Panc1 (cell line): ENCODE measurements at regions not wholly inside any gene's neighbourhood (a gene's known extent, or its start where the extent isn't known, plus 50 kb on each side); places are given as distances from the start of the nearest gene placed in this dataset.

Experiments used
- ATAC-seq: fragments of 200-7000 bp; cut with Tn5 transposase; 2 replicates; pipeline ENCODE4 v1.9.1; 2020; ENCODE audit warnings: mild to moderate bottlenecking, moderate library complexity
- BruUV-seq: library from RNA; stranded (reverse); fragments of 400-500 nt; replicated peaks from 2 replicates; lab custom pipeline; 2021; lab: Mats Ljungman, UMichigan
- CTCF ChIA-PET: fragments of 300-600 bp; sonication (Branson Sonifier 250); formaldehyde crosslinking; loops from one replicate; lab custom pipeline; 2022; ENCODE audit warnings: antibody characterized with exemption; lab: Charles Lee
- POLR2A ChIA-PET: fragments of 300-600 bp; sonication (Branson Sonifier 250); formaldehyde crosslinking; loops from one replicate; lab custom pipeline; 2022; ENCODE audit warnings: antibody characterized with exemption; lab: Charles Lee
- DNase-seq: peaks from one replicate; pipeline ENCODE4 v3.0.0-alpha.2; 2010; ENCODE audit warnings: low read depth, low spot score
- H3K27ac ChIP-seq: 2 replicates; pipeline ENCODE4 v1.5.1; 2011; ENCODE audit warnings: mild to moderate bottlenecking, low read length, inconsistent platforms
- H3K27me3 ChIP-seq: fragments of 200-500 bp; sonication (Bioruptor generic); 2 replicates; pipeline ENCODE4 v1.6.0; 2014; ENCODE audit warnings: low read length, inconsistent platforms; ENCODE audit not compliant: control insufficient read depth, insufficient read depth
- H3K36me3 ChIP-seq: fragments of 200-500 bp; sonication (Bioruptor generic); 2 replicates; pipeline ENCODE4 v1.5.1; 2014; ENCODE audit warnings: inconsistent platforms, mild to moderate bottlenecking, low read length, moderate library complexity; ENCODE audit not compliant: control insufficient read depth, insufficient read depth
- H3K4me1 ChIP-seq: 2 replicates; pipeline ENCODE4 v1.5.1; 2011; ENCODE audit warnings: inconsistent platforms, mild to moderate bottlenecking, low read length, moderate library complexity; ENCODE audit not compliant: control insufficient read depth, insufficient read depth
- H3K4me3 ChIP-seq, 2 experiments: 2 replicates each; pipeline ENCODE4 v1.5.1; 2011 to 2012; ENCODE audit warnings: low read depth in 2 of 2, low read length in 2 of 2, mild to moderate bottlenecking in 2 of 2, inconsistent platforms in 1 of 2, moderate library complexity in 1 of 2
- H3K9me3 ChIP-seq: fragments of 200-500 bp; sonication (Bioruptor generic); 2 replicates; pipeline ENCODE4 v1.5.1; 2014; ENCODE audit warnings: low read depth, mild to moderate bottlenecking, inconsistent platforms, low read length, moderate library complexity; ENCODE audit not compliant: control insufficient read depth, insufficient read depth
- POLR2AphosphoS5 ChIP-seq: IDR thresholded peaks from 2 replicates; pipeline ENCODE4 v1.6.1; 2012; ENCODE audit warnings: mild to moderate bottlenecking, low read depth, low read length, moderate library complexity
- SIN3A ChIP-seq: IDR thresholded peaks from 2 replicates; pipeline ENCODE4 v1.6.1; 2012; ENCODE audit warnings: low read depth, mild to moderate bottlenecking, low read length, moderate library complexity, borderline replicate concordance; ENCODE audit not compliant: insufficient read depth
- TCF7L2 ChIP-seq: IDR thresholded peaks from 2 replicates; pipeline ENCODE4 v1.6.1; 2011; ENCODE audit warnings: mild to moderate bottlenecking, low read depth, low read length, inconsistent platforms
- in situ Hi-C: cut with HindIII; loops from 2 replicates; pipeline ENCODE4 v1.10.0; 2016; ENCODE audit warnings: low sequenced_read_pairs, low pct_unique_long_range_greater_than_20kb
- intact Hi-C: fragments of 100-400 bp; cut with micrococcal nuclease; formaldehyde crosslinking; loops from one replicate; pipeline ENCODE4 v1.10.0; 2022; ENCODE audit not compliant: unreplicated experiment
- TF ChIP-seq, protein P1 (sequence below), 2 experiments: IDR thresholded peaks; 2 replicates each; pipeline ENCODE4 v1.6.1; 2011 to 2012; ENCODE audit warnings: low read depth in 2 of 2, control low read depth in 1 of 2, low read length in 1 of 2, mild to moderate bottlenecking in 1 of 2, moderate library complexity in 1 of 2; ENCODE audit not compliant: insufficient read depth in 1 of 2
- TF ChIP-seq, protein P2 (sequence below): fragments of 450-650 bp; IDR thresholded peaks from 2 replicates; pipeline ENCODE4 v1.5.1; 2017; ENCODE audit warnings: mild to moderate bottlenecking

DNA sequence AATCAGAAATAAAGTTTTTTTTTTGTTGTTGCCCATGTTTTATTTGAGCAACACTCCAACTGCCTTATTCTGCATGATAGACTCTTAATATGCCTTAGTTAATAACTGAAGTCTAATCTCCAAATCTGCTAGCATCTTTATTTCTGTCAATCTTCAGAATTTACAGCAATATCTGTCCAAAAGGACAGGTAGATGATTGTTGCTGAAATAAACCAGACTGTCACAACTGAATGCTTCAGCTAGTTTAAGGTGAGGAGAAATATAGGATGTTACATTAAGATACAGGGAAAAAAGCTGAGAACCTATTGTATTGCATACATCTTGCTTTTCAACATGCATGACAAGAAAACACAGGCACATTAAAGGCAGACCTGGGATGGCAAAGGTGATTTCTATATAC lies 204.3 kb downstream of the SLITRK1 start:
- ChIA-PET CTCF (no interaction called here), POLR2A (no interaction called here)
- no peaks in the 10 kb centered on the region for H3K36me3 ChIP-seq
- in situ Hi-C loops (no loop called here), intact Hi-C loops (no loop called here)
- no peak for ATAC-seq
- H3K27me3 ChIP-seq = no peaks in the 10 kb centered on the region
- TF ChIP-seq, protein P1, sequence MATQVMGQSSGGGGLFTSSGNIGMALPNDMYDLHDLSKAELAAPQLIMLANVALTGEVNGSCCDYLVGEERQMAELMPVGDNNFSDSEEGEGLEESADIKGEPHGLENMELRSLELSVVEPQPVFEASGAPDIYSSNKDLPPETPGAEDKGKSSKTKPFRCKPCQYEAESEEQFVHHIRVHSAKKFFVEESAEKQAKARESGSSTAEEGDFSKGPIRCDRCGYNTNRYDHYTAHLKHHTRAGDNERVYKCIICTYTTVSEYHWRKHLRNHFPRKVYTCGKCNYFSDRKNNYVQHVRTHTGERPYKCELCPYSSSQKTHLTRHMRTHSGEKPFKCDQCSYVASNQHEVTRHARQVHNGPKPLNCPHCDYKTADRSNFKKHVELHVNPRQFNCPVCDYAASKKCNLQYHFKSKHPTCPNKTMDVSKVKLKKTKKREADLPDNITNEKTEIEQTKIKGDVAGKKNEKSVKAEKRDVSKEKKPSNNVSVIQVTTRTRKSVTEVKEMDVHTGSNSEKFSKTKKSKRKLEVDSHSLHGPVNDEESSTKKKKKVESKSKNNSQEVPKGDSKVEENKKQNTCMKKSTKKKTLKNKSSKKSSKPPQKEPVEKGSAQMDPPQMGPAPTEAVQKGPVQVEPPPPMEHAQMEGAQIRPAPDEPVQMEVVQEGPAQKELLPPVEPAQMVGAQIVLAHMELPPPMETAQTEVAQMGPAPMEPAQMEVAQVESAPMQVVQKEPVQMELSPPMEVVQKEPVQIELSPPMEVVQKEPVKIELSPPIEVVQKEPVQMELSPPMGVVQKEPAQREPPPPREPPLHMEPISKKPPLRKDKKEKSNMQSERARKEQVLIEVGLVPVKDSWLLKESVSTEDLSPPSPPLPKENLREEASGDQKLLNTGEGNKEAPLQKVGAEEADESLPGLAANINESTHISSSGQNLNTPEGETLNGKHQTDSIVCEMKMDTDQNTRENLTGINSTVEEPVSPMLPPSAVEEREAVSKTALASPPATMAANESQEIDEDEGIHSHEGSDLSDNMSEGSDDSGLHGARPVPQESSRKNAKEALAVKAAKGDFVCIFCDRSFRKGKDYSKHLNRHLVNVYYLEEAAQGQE (IDR thresholded peaks at IDR 0.05; ENCODE audit: insufficient read depth in 1 of 2, low read depth in 2 of 2, low read length in 1 of 2) = no peak
- no peak for TF ChIP-seq TCF7L2
- TF ChIP-seq SIN3A = no peak
- TF ChIP-seq, protein P2, sequence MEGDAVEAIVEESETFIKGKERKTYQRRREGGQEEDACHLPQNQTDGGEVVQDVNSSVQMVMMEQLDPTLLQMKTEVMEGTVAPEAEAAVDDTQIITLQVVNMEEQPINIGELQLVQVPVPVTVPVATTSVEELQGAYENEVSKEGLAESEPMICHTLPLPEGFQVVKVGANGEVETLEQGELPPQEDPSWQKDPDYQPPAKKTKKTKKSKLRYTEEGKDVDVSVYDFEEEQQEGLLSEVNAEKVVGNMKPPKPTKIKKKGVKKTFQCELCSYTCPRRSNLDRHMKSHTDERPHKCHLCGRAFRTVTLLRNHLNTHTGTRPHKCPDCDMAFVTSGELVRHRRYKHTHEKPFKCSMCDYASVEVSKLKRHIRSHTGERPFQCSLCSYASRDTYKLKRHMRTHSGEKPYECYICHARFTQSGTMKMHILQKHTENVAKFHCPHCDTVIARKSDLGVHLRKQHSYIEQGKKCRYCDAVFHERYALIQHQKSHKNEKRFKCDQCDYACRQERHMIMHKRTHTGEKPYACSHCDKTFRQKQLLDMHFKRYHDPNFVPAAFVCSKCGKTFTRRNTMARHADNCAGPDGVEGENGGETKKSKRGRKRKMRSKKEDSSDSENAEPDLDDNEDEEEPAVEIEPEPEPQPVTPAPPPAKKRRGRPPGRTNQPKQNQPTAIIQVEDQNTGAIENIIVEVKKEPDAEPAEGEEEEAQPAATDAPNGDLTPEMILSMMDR = no peak
- TF ChIP-seq POLR2AphosphoS5 = no peak
- no peaks in the 10 kb centered on the region for H3K4me1 ChIP-seq
- H3K27ac ChIP-seq = no peak overlapping the region
- BruUV-seq = no TSS peak
- no peak for DNase-seq
- no peaks in the 10 kb centered on the region for H3K9me3 ChIP-seq
- no peak overlapping the region for H3K4me3 ChIP-seq

DNA sequence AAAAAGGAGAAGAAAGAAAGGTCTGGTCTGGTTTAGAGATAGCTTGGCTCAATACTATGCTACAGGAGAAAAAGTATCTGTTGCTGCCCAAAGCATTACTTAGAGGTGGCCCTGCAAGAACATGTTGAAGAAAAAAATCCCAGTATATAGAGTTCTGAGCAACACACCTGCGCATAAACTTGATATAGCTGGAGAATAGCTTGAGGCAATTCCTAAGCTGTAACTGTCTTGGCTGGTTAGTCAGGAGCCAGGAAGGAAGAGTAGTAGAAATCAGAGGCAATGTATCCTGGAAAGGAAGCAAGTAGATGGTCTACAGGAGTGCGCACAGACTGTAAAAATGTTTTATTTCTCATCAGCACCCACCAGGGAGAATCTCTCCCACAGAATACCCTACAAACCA lies 209.7 kb downstream of the SLITRK1 start:
- no peak overlapping the region for H3K27ac ChIP-seq
- ChIA-PET CTCF (no interaction called here), POLR2A (no interaction called here)
- TF ChIP-seq POLR2AphosphoS5 = no peak
- TF ChIP-seq, protein P1 (IDR thresholded peaks at IDR 0.05; ENCODE audit: insufficient read depth in 1 of 2, low read depth in 2 of 2, low read length in 1 of 2) = no peak
- no peak for TF ChIP-seq SIN3A
- no peak for TF ChIP-seq TCF7L2
- TF ChIP-seq, protein P2 = no peak
- H3K4me3 ChIP-seq = no peak overlapping the region
- intact Hi-C loops = no loop called here
- no peaks in the 10 kb centered on the region for H3K4me1 ChIP-seq
- no peaks in the 10 kb centered on the region for H3K36me3 ChIP-seq
- DNase-seq = no peak
- no peak for ATAC-seq
- no peaks in the 10 kb centered on the region for H3K9me3 ChIP-seq
- BruUV-seq = no TSS peak
- in situ Hi-C loops = no loop called here
- H3K27me3 ChIP-seq = no peaks in the 10 kb centered on the region
